ENCODE measurements at regions not wholly inside any gene's neighbourhood (a gene's known extent, or its start where the extent isn't known, plus 50 kb on each side); places are given as distances from the start of the nearest gene placed in this dataset.

DNA sequence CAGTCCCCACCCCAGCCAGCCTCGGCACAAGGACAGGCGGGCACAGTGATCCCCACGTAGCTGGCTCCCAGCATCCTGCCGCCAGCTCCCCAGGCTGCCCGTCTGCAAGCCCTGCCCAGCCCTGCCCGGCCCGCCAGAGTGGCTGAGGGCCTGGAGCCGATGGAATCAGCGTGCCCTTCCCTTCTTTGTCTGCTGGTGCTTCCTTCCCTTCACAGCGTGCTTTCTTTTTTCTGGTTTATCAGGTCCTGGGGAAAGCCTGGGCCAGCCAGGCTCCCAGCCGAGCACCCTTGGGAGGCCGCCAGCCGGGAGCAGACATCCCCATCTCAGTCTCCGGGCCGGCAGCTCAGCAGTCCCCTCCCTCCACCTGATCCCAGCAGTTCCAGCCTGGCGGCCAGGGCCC lies 54.7 kb upstream of the SMAD6 start:
- Histone ChIP-seq H3K4me1 (ENCODE audit: control insufficient read depth in 1 of 2, insufficient read depth in 2 of 2, low read depth in 1 of 2, low read length in 1 of 2) (peaks cover 9 to 15% of the 10 kb centered on the region in 2 experiments; a peak in 2 of 4 replicates), H4K20me1 (ENCODE audit: insufficient read depth) (no peaks in the 10 kb centered on the region), H3K9me3 (no peaks in the 10 kb centered on the region), H2AFZ (ENCODE audit: low read depth) (no peak overlapping the region), H3K36me3 (replicated peaks in 1 of 2; ENCODE audit: control insufficient read depth in 1 of 2, insufficient read depth in 2 of 2, low read length in 1 of 2) (no peaks in the 10 kb centered on the region), H3F3A (replicated peaks; ENCODE audit: insufficient read depth) (no peaks in the 10 kb centered on the region), H3K4me3 (ENCODE audit: low read depth in 2 of 2, low read length in 1 of 2) (no peak overlapping the region), H3K27ac (ENCODE audit: low read depth in 2 of 2, low read length in 1 of 2) (peak overlapping the region in 1 of 2 experiments; percentile 80; a peak in 2 of 4 replicates), H3K4me2 (no peak overlapping the region), H3K9me2 (no peaks in the 10 kb centered on the region), H3K9ac (no peak overlapping the region), H3K27me3 (ENCODE audit: insufficient read depth) (no peaks in the 10 kb centered on the region), H3K79me2 (ENCODE audit: insufficient read depth) (no peaks in the 10 kb centered on the region)
- ChIA-PET POLR2A (interaction anchor here (1.2 kb wide), 2 partner anchors 10 to 16 kb away, joined by 3 to 4 read pairs; no protein-coding TSS in a partner anchor), CTCF (interaction anchor here (0.7 to 4.0 kb wide), 7 partner anchors 10 to 126 kb away, joined by 3 to 15 read pairs (median 5); no protein-coding TSS in a partner anchor)
- WGBS (ENCODE audit: low lambda C conversion rate), result 67% methylated on average over 9 of the region's 16 CpGs
- DNase-seq, result peak; percentile 69
- TF ChIP-seq USF1 (IDR thresholded peaks at IDR 0.05; ENCODE audit: borderline replicate concordance, low read depth) (no peak), MEF2A (IDR thresholded peaks at IDR 0.05; ENCODE audit: borderline replicate concordance, low read depth) (no peak), NFIC (IDR thresholded peaks at IDR 0.05; ENCODE audit: borderline replicate concordance) (no peak), MXI1 (IDR thresholded peaks at IDR 0.05; ENCODE audit: low read depth, low read length) (no peak), SIN3A (IDR thresholded peaks at IDR 0.05; ENCODE audit: borderline replicate concordance, low read depth, low read length) (no peak), GABPA (IDR thresholded peaks at IDR 0.05; ENCODE audit: low read depth) (no peak), ELF1 (IDR thresholded peaks at IDR 0.05) (no peak), GATA2 (CRISPR knock-in tag; IDR thresholded peaks at IDR 0.05) (no peak), RFX5 (IDR thresholded peaks at IDR 0.05; ENCODE audit: low read length) (no peak), TEAD4 (IDR thresholded peaks at IDR 0.05; ENCODE audit: borderline replicate concordance, insufficient read depth) (no peak), POLR2AphosphoS5 (IDR thresholded peaks at IDR 0.05; ENCODE audit: low read depth, low read length) (no peak), FOXJ3 (CRISPR knock-in tag; IDR thresholded peaks at IDR 0.05) (no peak), EP300 (IDR thresholded peaks at IDR 0.05; ENCODE audit: borderline replicate concordance in 1 of 2, low read depth in 1 of 2, low read length in 1 of 2) (no peak), RXRA (IDR thresholded peaks at IDR 0.05; ENCODE audit: borderline replicate concordance, low read depth) (no peak), TAF1 (IDR thresholded peaks at IDR 0.05; ENCODE audit: borderline replicate concordance, low read depth, low read length) (no peak), CHD2 (IDR thresholded peaks at IDR 0.05; ENCODE audit: low read length, partially characterized antibody) (no peak), PBX3 (IDR thresholded peaks at IDR 0.05) (no peak)
- TF ChIP-seq, protein P1, sequence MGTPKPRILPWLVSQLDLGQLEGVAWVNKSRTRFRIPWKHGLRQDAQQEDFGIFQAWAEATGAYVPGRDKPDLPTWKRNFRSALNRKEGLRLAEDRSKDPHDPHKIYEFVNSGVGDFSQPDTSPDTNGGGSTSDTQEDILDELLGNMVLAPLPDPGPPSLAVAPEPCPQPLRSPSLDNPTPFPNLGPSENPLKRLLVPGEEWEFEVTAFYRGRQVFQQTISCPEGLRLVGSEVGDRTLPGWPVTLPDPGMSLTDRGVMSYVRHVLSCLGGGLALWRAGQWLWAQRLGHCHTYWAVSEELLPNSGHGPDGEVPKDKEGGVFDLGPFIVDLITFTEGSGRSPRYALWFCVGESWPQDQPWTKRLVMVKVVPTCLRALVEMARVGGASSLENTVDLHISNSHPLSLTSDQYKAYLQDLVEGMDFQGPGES (IDR thresholded peaks at IDR 0.05; ENCODE audit: low read depth, low read length), result no peak
- TF ChIP-seq, protein P2, sequence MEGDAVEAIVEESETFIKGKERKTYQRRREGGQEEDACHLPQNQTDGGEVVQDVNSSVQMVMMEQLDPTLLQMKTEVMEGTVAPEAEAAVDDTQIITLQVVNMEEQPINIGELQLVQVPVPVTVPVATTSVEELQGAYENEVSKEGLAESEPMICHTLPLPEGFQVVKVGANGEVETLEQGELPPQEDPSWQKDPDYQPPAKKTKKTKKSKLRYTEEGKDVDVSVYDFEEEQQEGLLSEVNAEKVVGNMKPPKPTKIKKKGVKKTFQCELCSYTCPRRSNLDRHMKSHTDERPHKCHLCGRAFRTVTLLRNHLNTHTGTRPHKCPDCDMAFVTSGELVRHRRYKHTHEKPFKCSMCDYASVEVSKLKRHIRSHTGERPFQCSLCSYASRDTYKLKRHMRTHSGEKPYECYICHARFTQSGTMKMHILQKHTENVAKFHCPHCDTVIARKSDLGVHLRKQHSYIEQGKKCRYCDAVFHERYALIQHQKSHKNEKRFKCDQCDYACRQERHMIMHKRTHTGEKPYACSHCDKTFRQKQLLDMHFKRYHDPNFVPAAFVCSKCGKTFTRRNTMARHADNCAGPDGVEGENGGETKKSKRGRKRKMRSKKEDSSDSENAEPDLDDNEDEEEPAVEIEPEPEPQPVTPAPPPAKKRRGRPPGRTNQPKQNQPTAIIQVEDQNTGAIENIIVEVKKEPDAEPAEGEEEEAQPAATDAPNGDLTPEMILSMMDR (IDR thresholded peaks at IDR 0.05), result no peak

All from SK-N-SH (cell line).